Stimulated activated CD4-positive, alpha-beta T cell treated with anti-CD3 and anti-CD28 coated beads, Interleukin-2, amount 100 ng/mL, for 24 hours (primary cell): ENCODE measurements at regions not wholly inside any gene's neighbourhood (a gene's known extent, or its start where the extent isn't known, plus 50 kb on each side); places are given as distances from the start of the nearest gene placed in this dataset.
"Not testable (repeated sequence)": the region's sequence is repeated elsewhere in the genome, so short reads cannot be mapped to it uniquely, and the experiment has no call there.

Experiments
- DNase-seq, 2 donors: peaks; one replicate each; pipeline ENCODE4 v3.0.0-alpha.2; 2020

DNA sequence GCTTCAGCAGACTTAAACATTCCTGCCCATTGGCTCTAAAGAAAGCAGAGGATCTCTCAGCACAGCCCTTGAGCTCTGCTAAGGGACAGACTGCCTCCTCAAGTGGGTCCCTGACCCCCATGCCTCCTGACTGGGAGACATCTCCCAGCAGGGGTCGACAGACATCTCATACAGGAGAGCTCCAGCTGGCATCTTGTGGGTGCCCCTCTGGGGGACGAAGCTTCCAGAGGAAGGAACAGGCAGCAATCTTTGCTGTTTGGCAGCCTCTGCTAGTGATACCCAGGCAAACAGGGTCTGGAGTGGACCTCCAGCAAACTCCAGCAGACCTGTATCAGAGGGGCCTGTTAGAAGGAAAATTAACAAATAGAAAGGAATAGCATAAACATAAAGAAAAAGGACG is 485.1 kb downstream of the ATP23 start:
- not testable (repeated sequence) for DNase-seq

DNA sequence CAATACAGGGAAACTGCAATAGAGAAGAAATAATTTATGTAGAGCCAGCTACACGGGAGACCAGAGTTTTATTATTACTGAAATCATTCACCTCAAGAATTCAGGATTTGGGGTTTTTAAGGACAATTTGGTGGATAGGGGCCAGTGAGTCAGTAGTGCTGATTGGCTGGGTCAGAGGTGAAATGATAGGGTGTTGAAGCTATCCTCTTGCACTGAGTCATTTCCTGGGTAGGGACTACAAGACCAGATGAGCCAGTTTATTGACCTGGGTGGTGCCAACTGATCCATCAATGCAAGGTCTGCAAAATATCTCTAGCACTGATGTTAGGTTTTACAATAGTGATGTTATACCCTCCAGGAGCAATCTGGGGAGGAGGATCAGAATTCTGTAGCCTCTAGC is 486.3 kb downstream of the LRIG3 start:
- DNase-seq = no peak

DNA sequence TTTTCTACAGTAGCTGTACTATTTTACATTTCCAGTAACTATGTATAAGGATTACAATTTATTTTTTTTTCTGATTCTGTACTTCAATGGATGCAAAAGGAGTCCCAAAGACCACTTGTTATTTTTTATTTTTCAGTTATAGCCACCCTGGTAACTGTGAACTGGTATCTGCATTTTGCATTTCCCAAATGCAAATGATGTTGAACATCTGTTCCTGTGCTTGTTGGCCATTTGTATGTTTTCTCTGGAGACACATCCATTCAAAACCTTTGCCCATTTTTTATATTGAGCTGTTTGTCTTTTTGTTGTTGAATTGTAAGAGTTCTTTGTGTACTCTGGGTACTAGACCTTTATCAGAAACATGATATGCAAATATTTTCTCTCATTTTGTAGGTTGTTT is 485.6 kb downstream of the LRIG3 start:
- DNase-seq = no peak

DNA sequence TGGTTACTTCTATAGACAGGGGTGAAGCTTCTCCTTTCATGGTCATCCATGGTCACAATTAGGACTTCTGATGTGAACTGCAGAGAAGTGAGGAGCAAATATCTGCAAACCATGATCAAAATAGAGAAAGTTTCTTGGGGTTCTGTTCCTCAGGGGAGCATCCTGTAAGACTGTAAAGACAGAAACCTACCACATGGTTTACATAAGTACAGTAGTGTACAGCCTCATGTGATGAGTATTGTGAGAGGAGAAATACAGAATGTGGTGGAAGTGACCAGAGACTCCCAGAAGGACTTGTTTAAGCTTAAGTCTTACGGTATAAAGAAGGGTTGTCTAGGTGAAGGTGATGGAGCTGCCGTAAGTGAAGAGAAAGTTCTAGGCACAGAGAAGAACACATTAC is 484.7 kb downstream of the LRIG3 start:
- DNase-seq = no peak

DNA sequence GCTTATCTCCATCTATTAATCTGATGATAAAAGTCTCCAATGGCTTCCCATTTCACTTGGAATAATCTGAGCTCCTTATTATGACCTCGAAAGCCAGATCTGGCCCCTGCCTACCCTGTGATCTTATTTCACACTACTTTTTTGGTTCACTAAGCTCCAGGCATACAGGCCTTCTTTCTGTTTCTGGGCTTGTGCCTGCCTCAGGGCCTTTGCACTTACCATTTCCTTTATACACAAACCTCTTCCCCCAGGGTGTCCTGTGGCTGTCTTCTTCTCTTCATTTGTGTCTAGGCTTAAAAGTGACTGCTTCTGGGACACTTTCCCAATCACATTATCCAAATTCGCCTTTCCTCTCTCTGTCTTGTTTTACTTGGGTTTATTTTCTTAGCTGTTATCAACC is 478.8 kb downstream of the LRIG3 start:
- DNase-seq = no peak

DNA sequence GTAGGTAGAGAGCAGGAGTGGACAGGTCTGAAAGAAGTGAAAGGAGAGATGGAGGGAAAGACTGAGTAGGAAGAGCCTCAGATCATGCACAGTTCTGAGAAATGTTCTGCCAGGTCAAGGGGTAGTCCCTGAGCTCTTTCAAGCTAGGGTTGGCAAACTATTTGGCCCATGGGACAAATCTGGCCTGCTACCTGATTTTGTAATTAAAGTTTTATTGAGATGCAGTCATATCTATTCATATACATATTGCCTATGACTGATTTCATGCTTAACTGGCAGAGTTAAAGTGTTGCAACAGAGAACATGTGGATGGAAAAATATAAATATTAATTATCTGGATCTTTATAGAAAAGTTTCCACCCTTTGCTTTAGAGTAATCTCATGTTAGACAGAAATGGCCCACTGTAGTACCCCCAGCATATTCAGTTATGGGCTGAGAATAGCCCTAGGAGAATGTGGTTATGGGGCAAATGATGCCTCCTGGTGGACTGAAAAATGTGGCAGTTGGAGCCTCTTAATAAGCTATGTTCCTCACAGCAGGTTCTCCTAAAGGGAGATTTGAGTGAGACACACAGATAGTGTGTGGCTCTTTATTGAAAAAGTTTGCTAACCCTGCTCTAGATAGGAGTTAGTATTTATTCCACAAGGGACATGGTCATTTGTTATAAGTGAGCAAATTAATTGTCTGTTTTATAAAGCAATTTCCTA is 476.9 kb downstream of the LRIG3 start:
- DNase-seq = no peak

DNA sequence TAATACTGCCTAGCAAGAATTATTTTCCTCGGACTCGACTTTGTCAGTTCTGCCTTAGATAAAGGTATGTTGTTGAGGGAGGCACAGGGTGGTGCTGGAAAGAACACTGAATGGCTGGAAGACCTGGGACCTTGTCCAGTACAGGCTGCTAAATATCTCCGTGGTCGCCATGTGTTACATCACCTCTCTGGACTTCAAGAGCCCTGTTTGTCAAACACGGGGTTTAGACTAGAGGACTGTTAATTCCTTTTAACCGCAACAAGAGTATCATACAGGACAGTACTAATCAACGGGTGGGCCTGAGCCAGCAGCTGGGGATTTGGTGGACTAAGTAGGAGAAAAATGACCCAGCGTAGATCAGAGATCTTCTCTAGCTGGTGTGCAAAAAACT is 476.3 kb downstream of the LRIG3 start:
- DNase-seq = no peak

DNA sequence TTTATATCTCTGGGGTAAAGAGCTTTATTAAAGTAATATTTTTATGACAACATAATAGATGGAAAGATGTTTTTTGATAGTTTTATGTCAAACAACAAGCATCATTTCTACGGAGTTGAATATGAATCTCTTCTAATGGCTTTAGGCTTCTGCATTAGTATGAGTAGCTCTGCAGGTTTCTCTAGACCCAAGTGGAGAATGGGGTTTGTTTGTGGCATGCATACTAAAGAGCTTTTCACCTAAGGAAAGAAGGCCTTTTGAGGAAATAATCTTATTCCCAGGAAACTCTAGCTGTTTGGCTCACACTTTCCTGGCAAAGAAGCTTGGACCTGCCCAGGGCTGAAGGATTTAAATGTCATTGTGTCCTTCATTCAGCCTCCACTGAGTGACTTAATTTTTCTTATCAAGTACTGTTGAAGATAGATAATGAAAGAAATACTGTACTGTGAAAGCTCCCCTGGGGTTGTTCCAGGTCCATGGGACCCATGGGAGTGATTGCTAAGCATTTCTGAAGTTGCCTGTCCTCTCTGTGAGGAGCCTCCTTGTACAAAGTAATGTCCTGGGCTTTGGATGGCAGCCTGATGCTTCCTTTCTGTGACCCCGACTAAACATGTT is 469.3 kb downstream of the LRIG3 start:
- no peak for DNase-seq

DNA sequence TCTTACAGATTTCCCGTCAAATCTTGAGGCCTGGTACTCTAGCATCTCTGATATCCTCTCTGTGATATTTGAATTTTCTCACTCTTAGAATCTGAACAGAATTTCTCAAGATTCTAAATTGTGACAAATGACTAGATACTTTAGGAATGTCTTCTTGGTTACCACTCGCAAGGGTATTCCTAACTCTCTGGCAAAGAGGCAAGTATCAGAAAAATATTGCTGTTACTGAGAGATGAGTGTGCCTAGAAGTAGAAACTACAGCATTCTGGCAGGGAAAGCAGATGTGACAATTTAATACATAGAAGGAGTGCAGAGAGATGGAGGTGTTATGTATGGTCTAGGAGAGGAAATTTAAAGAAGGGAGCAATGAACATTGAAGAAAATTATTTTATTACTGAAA is 467.8 kb downstream of the LRIG3 start:
- DNase-seq = no peak

DNA sequence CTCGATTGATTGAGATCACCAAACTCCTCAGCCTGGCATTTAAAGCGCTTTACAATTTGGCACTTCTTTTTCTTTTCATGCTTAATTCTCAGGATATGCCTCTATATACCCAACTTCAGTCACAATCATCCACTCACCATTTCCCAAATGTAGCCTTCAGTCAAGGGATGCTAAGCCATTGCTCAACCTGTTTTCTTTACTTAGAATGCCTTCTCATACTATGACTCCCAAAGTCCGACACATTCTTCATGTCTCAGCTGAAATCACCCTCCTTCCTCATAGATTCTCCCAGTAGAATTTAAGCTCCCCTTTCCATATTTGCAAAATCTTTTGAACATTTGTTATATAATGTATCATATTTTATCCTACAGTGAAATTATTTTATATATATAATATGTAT is 467.0 kb downstream of the LRIG3 start:
- DNase-seq = no peak

DNA sequence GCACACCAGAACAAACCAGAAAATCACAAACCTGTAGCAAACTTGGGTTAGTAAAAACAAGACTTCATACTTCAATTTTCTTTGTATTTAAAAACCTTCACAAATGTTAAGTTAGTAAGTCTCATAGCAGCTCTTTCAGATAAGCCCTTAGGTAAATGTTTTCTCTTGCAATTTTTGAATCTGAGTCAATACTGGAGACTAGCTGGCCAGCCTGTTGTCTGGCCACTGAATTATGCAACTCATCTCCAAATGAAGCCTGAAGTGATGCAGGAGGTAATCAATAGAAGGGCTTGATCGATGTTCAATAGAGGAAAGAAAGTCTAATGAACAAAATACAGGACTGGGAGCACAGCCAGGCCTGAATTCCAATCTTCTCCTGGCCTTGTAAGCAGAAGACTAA is 465.2 kb downstream of the LRIG3 start:
- DNase-seq = no peak

DNA sequence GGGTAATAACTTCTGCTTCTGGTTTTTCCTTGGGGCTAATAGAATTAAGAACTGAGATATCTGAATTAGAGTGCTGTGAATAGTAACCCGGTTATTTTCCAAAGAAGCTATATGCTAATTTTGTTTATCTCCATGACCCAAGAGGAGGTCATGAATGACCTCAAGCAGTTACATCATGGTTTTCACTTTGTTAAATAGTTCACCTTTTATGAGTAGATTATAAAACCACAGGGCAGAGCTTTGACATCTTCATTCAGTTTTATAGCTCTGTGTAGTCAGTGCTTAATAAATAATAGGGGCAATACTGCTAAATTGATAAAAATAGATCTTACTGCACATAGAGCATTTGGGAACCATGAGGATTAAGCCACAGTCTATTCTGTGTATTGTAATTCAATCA is 462.2 kb downstream of the LRIG3 start:
- DNase-seq = no peak

DNA sequence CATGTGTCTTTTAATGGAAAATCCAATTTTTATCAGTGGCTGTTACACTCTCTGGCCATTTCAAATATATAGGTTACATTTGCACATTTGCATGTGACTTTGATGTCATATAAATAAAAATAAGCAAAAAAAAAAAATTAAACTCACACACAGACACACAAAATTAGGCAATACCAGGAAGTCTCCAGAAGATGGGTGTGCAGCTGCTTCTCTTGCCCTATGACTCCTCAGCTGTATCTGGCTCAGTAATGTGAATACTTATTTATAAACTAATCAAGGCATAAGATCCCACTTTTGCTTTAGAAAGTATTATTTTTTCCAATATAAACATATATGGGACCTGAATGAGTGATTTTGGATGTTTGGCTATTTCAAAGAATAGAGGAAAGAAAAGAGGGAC is 461.1 kb downstream of the LRIG3 start:
- no peak for DNase-seq

DNA sequence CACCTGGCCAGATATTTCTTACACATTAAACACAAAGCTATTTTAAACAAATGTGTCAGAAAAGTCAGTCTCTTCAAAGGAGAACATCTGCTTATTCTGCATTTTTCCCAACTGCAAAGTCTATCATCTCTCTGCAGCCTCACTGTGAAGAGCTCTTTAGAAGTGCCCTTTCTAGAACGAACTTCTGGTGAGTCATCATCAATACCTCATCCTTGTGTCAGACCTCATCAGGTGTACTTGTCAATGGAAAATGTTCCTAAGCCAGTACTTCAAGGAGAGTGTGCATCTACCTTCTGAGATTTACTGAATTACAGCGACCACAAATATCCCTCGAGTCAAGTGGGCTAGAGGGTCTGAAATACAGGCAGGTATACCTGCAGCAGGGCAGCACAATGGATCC is 457.3 kb downstream of the LRIG3 start:
- no peak for DNase-seq

DNA sequence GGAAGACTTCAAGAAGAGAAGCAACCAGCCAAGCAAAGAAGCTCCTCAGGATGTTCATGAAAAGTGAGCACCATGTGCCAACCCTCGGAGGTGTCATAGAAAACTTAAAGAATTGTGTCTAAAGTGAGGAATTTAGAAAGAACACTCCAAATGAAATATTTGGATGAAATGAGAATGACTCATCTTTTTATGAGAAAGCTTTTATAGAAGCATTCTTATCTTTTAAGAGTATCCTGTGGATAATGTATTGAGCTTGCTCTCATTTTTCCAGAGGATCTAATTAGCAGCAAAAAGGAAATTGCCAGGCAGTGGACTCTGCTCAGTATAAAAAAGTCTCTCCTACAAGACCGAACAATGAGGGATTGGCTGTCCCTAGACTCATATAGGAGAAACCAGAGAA is 454.9 kb downstream of the LRIG3 start:
- no peak for DNase-seq

DNA sequence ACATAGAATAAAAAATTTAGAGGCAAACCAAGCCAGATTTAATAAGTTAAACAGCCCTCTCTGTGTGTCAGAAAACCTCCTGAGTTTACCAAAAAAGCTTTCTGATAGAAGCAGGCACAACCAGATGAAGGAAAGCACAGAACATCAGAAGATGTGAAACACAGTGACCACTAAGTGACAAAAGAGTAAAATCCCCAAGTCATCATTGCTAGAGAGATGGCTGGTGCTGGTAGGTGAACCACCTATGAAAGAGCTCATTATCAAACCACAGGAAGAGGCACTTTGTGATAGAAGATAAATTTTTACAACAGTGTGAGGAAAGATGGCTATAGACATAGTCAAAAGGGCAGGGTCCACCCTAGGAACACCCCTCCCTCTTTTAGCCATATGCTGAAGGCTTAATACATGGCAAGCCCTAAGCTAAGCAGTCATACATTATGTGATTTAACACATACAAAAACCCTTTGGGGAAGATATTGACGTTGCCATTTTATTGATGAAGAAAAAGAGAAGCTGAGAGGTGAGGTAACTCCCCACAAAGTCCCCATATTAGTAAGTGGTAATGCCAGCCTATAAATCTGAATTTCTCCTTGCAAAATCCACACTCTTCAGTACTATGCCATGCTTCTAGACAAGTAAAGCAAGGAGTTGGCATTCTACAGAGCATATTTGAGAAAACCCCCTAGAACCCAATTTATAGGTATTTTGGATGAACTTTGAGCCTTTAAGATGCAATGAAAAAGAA is 449.9 kb downstream of the LRIG3 start:
- no peak for DNase-seq

DNA sequence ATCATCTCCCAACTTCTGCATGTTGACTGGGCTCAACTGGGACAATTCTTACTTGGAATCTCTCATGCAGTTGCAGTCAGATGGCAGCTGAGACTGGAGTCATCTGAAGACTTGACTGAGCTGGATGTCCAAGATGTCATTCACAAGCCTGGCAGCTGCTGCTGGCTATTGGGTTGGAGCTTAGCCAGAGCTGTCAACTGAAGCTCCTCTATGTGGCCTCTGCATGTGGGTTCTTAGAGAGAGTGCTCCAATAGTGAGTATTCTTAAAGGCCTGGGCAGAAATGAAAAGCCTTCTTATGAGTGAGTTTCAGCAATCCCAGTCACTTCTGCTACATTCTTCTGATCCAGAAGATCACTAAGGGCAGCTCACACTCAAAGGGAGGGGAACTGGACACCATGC is 440.9 kb downstream of the LRIG3 start:
- no peak for DNase-seq

DNA sequence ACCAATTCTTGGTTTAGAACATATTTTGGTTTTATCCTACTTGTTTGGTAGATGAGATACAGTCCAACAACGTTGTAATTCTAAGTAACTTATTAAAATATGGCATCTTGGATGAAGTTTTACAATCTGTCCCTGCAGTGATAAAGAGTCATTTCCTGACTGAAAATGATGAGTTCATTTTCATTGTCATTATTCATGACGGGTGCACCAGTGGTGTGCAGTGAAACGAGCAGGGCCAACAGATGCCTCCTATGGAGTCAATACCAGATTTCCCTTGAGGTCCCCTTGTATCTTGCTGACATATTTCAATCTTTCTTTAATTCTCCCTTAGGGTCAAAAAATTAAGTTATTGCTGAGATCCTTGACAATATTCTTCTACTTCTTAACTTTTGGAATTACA is 438.5 kb downstream of the LRIG3 start:
- no peak for DNase-seq

DNA sequence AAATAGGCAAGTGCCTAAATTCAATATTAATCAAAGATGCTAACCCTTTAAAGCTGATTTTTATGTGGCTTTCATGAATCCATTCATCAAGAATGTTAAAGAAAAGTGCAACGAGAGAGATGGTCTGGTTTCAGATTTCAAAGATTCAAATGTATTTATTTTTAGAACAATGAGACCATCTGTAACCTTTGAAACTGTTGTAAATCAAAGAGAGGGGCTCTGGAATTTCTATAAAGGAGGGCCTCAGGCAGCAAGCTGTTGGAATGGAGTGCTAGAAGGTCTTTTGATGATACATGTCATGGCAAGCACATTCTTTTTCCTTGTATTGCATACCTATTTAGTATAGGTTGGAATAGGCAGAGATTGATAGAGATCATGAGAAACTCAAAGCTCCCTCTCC is 433.0 kb downstream of the LRIG3 start:
- no peak for DNase-seq

DNA sequence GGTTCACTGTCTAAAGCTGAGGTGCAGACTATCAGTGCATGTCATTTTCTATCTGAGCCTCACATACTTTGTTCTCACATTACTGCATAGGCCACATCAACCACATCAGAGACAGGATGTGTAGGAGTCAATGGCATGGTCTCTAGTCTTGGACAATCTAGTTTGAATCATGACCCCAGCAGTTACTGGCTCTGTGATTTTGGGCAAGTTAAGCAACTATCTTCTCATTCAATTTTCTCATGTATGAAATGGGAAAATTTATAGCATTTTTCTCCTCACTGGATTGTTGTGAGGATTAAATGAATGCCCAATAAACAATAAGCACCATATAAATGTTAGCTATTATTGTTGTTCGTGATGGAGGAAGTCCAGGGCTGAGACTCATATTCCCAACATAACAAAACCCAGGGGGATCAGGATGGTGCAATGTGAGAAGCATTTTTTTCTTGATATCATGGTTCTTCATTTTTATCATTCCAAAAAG is 432.6 kb downstream of the LRIG3 start:
- no peak for DNase-seq

DNA sequence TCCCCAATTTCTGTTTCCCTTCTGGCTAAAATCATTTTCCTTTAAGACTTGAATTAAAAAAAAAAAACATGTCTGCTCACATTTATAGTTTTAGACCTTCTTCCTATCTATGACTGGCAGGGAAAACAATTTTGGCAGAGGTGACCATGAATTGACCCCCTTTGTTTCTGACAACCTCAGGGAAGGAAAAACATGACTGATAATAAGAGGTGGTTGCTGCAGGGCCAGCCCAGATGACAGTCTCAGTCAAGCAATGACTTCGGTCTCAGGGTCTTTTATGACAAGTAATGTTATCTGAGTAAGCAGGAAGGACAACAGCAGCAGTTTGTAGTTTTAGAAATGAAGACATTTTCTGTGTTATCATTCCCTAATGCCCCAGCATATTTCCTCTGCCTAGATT is 430.9 kb downstream of the LRIG3 start:
- no peak for DNase-seq

DNA sequence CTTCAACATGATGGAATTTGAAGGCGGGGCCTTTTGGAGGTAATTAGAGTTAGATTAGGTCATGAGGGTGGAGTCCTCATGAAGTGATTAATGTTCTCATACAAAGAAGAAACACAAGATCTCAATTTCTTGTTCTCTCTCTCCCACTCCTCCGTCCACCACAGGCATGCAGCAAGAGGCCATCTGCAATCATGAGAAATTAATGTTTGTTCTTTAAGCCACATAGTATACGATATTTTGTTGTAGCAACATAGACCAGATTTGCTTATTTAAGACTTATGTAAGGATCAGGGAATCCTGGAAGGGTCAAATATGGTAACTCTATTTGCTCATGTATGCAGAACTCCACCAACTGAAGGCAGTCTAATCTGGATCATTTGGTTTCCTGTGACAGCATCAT is 429.0 kb downstream of the LRIG3 start:
- DNase-seq = no peak

DNA sequence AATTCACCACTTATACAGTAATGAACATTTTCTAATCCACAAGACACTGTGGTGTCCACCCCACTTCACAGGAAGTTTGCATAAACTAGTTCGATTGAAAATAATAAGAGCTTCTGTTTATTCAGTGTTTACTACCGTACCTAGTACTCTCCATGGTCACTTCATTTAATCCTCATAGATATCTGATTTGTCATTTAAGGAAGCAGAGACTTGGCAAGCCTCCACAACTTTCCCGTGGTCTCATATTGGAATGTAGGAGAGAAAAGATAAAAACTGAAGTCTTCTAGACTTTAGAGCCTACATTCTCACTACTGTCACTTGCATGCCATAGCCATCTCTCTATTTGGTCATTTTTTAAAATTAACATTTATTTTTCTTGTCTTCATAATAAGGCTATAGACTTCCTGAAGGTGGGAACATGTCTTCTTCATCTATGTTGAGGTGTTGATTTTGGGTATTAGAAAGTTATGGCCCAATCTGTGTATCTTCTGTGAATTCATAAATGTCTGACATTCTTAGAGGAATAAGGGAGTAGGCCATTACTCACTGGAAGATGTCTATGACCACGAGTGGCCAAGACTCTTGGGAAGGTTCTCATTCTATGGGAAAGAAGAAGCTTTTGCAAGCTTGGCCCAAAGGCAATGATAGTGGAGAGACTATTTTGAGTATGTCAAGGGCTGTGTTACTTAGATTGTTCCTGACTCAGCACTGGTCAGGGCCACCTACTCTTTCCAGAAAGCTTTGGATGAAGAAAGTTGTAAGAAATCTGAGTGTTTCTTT is 423.7 kb downstream of the LRIG3 start:
- no peak for DNase-seq

DNA sequence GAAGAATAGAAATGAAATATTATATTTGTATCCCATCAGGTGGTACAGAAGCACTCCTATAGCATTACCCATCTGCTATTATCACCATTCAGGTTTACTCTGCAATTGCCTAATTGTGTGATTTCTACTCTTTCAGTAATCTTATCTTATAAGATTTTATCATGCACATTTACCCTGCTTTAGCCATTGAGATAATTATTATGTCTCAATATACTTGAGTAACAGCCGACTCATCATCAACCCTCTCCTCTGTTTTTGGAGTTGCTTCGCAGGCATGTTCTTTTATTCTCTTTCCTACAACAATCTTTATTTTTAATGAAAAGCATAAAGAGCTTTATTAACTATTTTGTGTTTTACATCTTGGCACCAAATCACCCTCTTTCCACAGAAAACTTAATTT is 419.9 kb downstream of the LRIG3 start:
- DNase-seq = no peak
